MM.1S (cell line): ENCODE measurements at regions not wholly inside any gene's neighbourhood (a gene's known extent, or its start where the extent isn't known, plus 50 kb on each side); places are given as distances from the start of the nearest gene placed in this dataset.

ENCODE experiments used
- DNase-seq: peaks from one replicate; pipeline ENCODE4 v3.0.0-alpha.2; 2015
- H2AFZ ChIP-seq: fragments of 300-600 bp; sonication (generic); 2 replicates; pipeline ENCODE4 v1.6.0; 2016; ENCODE audit warnings: antibody characterized with exemption, low read length
- H3F3A ChIP-seq: fragments of 300-600 bp; sonication (generic); 2 replicates; pipeline ENCODE4 v1.6.1; 2016; ENCODE audit warnings: mild to moderate bottlenecking, antibody characterized with exemption, low read length, moderate library complexity, mixed read lengths; ENCODE audit not compliant: insufficient read depth
- H3K27ac ChIP-seq: fragments of 300-600 bp; sonication (generic); 2 replicates; pipeline ENCODE4 v1.5.1; 2016; ENCODE audit warnings: mild to moderate bottlenecking, low read length
- H3K27me3 ChIP-seq: fragments of 300-600 bp; sonication (generic); replicated peaks from 2 replicates; pipeline ENCODE4 v1.6.0; 2016; ENCODE audit warnings: low read length; ENCODE audit not compliant: insufficient read depth
- H3K36me3 ChIP-seq: fragments of 300-600 bp; sonication (generic); replicated peaks from 2 replicates; pipeline ENCODE4 v1.6.1; 2016; ENCODE audit warnings: mild to moderate bottlenecking, low read length, mixed read lengths; ENCODE audit not compliant: insufficient read depth
- H3K4me1 ChIP-seq: fragments of 300-600 bp; sonication (generic); 2 replicates; pipeline ENCODE4 v1.6.1; 2016; ENCODE audit warnings: low read length, mixed read lengths
- H3K4me2 ChIP-seq: fragments of 300-600 bp; sonication (generic); 2 replicates; pipeline ENCODE4 v1.6.0; 2016; ENCODE audit warnings: low read depth, low read length
- H3K4me3 ChIP-seq: fragments of 300-600 bp; sonication (generic); 2 replicates; pipeline ENCODE4 v1.5.1; 2016; ENCODE audit warnings: low read length, mixed read lengths
- H3K79me2 ChIP-seq: fragments of 300-600 bp; sonication (generic); 2 replicates; pipeline ENCODE4 v1.6.1; 2016; ENCODE audit warnings: mixed run types, low read length, mixed read lengths
- H3K9ac ChIP-seq: fragments of 300-600 bp; sonication (generic); 2 replicates; pipeline ENCODE4 v1.6.1; 2016; ENCODE audit warnings: low read length, mixed read lengths
- H3K9me2 ChIP-seq: fragments of 300-600 bp; sonication (generic); replicated peaks from 2 replicates; pipeline ENCODE4 v1.6.1; 2016; ENCODE audit warnings: mild to moderate bottlenecking, low read length, mixed read lengths; ENCODE audit not compliant: insufficient read depth
- H3K9me3 ChIP-seq: fragments of 300-600 bp; sonication (generic); replicated peaks from 2 replicates; pipeline ENCODE4 v1.6.1; 2016; ENCODE audit warnings: mild to moderate bottlenecking, low read length, mixed read lengths; ENCODE audit not compliant: insufficient read depth
- H4K20me1 ChIP-seq: fragments of 300-600 bp; sonication (generic); 2 replicates; pipeline ENCODE4 v1.6.1; 2016; ENCODE audit warnings: mild to moderate bottlenecking, low read length, moderate library complexity, mixed read lengths; ENCODE audit not compliant: insufficient read depth
- EZH2 ChIP-seq: fragments of 300-600 bp; sonication (generic); optimal IDR thresholded peaks from 2 replicates; pipeline ENCODE3; 2017; ENCODE audit warnings: low read depth, mild to moderate bottlenecking, antibody characterized with exemption, low read length, mixed read lengths
- EZH2phosphoT487 ChIP-seq: fragments of 300-600 bp; sonication (generic); IDR thresholded peaks from 2 replicates; pipeline ENCODE4 v1.6.1; 2018; ENCODE audit warnings: antibody characterized with exemption, low read length
- TF ChIP-seq, protein P1 (sequence below): fragments of 300-600 bp; sonication (generic); IDR thresholded peaks from 2 replicates; pipeline ENCODE4 v1.5.1; 2016; ENCODE audit warnings: antibody characterized with exemption, low read length, mixed read lengths

DNA sequence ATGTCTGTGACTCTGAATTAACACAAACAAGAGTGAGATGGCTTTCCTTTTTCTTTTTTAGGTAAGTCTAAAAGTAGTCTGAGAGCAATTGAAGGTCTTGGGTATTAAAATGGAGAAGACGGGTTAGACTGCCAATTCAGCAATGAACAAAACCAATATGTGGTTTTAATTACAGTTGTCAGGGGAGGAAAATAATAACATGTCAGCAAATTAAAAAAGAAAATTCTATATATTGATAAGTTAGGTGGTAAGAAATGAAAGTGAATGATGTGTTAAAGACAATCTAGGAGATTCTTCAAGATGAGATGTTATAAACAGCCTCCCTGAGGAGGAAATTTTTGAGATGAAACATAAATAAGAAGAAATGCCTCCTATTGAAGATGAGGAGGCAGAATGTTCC is 150.6 kb upstream of the HSF2 start:
- Histone ChIP-seq H3K27me3 (no peaks in the 10 kb centered on the region), H2AFZ (no peak overlapping the region), H3K9me2 (no peaks in the 10 kb centered on the region), H3K9ac (no peak overlapping the region), H3K4me1 (no peaks in the 10 kb centered on the region), H3K79me2 (no peaks in the 10 kb centered on the region), H3K4me2 (no peak overlapping the region), H4K20me1 (no peaks in the 10 kb centered on the region), H3K27ac (no peak overlapping the region), H3K36me3 (no peaks in the 10 kb centered on the region), H3F3A (no peaks in the 10 kb centered on the region), H3K9me3 (no peaks in the 10 kb centered on the region), H3K4me3 (no peak overlapping the region)
- no peak for DNase-seq
- TF ChIP-seq EZH2phosphoT487 (no peak), EZH2 (no peak)
- TF ChIP-seq, protein P1, sequence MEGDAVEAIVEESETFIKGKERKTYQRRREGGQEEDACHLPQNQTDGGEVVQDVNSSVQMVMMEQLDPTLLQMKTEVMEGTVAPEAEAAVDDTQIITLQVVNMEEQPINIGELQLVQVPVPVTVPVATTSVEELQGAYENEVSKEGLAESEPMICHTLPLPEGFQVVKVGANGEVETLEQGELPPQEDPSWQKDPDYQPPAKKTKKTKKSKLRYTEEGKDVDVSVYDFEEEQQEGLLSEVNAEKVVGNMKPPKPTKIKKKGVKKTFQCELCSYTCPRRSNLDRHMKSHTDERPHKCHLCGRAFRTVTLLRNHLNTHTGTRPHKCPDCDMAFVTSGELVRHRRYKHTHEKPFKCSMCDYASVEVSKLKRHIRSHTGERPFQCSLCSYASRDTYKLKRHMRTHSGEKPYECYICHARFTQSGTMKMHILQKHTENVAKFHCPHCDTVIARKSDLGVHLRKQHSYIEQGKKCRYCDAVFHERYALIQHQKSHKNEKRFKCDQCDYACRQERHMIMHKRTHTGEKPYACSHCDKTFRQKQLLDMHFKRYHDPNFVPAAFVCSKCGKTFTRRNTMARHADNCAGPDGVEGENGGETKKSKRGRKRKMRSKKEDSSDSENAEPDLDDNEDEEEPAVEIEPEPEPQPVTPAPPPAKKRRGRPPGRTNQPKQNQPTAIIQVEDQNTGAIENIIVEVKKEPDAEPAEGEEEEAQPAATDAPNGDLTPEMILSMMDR, result no peak

DNA sequence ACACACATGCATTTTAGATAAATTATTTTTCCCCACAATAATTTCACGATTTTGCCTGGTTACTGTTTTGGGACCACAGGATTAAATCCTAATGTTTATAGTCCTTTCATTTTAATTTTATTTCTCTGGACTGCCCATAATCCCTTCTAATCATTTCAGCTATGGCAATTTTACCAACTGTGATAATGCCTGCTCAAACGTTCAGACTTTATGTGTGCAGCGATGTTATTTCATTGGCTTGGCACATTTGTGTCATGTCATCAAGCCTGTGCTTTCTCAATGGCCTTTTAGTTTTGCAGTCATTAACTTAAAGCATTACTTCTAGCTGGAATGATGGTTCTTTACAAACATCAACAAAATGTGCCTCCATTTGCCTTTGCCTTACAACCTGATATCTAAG is 140.6 kb upstream of the HSF2 start:
- H2AFZ ChIP-seq, result no peak overlapping the region
- H3K36me3 ChIP-seq, result no peaks in the 10 kb centered on the region
- H3K9ac ChIP-seq, result no peak overlapping the region
- no peaks in the 10 kb centered on the region for H4K20me1 ChIP-seq
- H3F3A ChIP-seq, result no peaks in the 10 kb centered on the region
- no peak for DNase-seq
- H3K79me2 ChIP-seq, result no peaks in the 10 kb centered on the region
- TF ChIP-seq EZH2 (no peak), EZH2phosphoT487 (no peak)
- TF ChIP-seq, protein P1, result no peak
- no peak overlapping the region for H3K4me3 ChIP-seq
- no peak overlapping the region for H3K4me2 ChIP-seq
- no peaks in the 10 kb centered on the region for H3K4me1 ChIP-seq
- H3K27ac ChIP-seq, result no peak overlapping the region
- no peaks in the 10 kb centered on the region for H3K9me3 ChIP-seq
- H3K9me2 ChIP-seq, result no peaks in the 10 kb centered on the region
- H3K27me3 ChIP-seq, result no peaks in the 10 kb centered on the region

DNA sequence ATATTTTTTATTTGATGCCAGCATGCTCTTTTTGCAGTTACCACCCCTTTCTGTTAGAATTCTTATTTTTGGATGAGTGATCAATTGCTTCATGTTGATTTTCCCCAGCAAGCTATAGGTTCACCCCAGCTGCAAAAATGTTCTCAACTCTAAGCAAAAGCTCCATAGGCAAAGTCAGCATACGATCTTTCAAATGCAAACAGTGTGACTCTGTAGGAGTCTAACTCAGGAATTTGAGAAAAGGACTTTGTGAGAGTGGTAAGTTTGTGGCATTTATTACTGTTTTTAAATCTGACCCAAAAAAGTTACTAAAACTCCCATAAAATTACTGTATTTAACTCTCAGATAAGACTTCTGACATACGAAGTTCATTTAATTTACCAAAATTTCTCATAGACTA is 134.9 kb upstream of the HSF2 start:
- Histone ChIP-seq H3F3A (no peaks in the 10 kb centered on the region), H3K9ac (no peak overlapping the region), H3K4me2 (no peak overlapping the region)

More for the DNA sequence above, 134.9 kb upstream of the HSF2 start:
- H3K9me2 ChIP-seq, result no peaks in the 10 kb centered on the region
- no peaks in the 10 kb centered on the region for H3K4me1 ChIP-seq
- DNase-seq, result no peak
- no peaks in the 10 kb centered on the region for H3K36me3 ChIP-seq
- H3K9me3 ChIP-seq, result no peaks in the 10 kb centered on the region
- H3K79me2 ChIP-seq, result no peaks in the 10 kb centered on the region
- no peaks in the 10 kb centered on the region for H3K27me3 ChIP-seq
- H3K4me3 ChIP-seq, result no peak overlapping the region
- H2AFZ ChIP-seq, result no peak overlapping the region
- H4K20me1 ChIP-seq, result no peaks in the 10 kb centered on the region
- H3K27ac ChIP-seq, result no peak overlapping the region
- TF ChIP-seq, protein P1, result no peak
- no peak for TF ChIP-seq EZH2
- no peak for TF ChIP-seq EZH2phosphoT487
